Neural crest cell (in vitro differentiated cells): ENCODE measurements at regions not wholly inside any gene's neighbourhood (a gene's known extent, or its start where the extent isn't known, plus 50 kb on each side); places are given as distances from the start of the nearest gene placed in this dataset.

Source experiments
- DNase-seq: peaks from one replicate; pipeline ENCODE4 v3.0.0; 2021; ENCODE audit warnings: low read depth, mixed read lengths, low spot score
- H3K27ac Mint-ChIP-seq: one replicate; pipeline ENCODE4 v1.8.0; 2021; ENCODE audit warnings: mild to moderate bottlenecking, mixed read lengths; ENCODE audit not compliant: unreplicated experiment
- H3K27me3 Mint-ChIP-seq: 2 replicates; pipeline ENCODE4 v1.8.0; 2021; ENCODE audit warnings: low read depth, mild to moderate bottlenecking, mixed read lengths
- H3K36me3 Mint-ChIP-seq: 2 replicates; pipeline ENCODE4 v1.8.0; 2021; ENCODE audit warnings: low read depth, mild to moderate bottlenecking, mixed read lengths
- H3K4me1 Mint-ChIP-seq: 2 replicates; pipeline ENCODE4 v1.8.0; 2021; ENCODE audit warnings: mixed read lengths
- H3K4me3 Mint-ChIP-seq: one replicate; pipeline ENCODE4 v1.8.0; 2021; ENCODE audit warnings: mild to moderate bottlenecking, mixed read lengths
- H3K9me3 Mint-ChIP-seq: 2 replicates; pipeline ENCODE4 v1.8.0; 2021; ENCODE audit warnings: mixed read lengths
- TF ChIP-seq, protein P1 (sequence below): fragments of 200-600 bp; sonication (generic); conservative IDR thresholded peaks from 2 replicates; pipeline ENCODE4 v1.5.0; 2021; ENCODE audit warnings: antibody characterized with exemption, mild to moderate bottlenecking

DNA sequence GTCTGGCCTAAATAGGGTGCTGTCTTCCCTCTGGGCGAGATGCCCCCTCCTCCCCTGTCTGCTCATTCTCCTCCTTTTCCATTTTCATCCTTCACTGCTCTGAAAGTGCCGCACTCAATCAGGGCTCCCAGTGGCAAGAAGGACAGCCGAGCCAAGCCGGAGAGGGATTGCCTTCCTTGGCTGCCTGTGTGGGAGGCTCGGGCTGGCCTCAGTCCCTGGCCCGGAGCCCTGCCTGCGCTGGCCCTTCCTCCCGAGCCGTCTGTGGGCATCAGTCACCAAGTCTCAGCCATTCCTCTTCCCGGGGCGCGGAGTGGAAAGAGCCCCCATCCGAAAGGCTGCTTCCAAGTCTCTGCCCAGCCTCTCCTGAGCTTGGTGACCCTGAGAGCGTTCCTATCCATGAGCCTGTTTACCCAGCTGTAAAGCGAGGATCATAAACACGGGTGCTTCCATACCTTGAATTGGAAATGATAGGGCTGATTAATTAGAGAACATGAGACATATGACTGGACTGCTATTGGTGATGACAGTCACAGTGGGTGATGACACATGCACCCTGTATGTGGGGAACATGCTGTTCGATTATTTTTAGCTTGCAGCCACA, 59.1 kb upstream of the TLE3 start:
- Mint-ChIP-seq H3K4me1 (peaks cover 36% of the 10 kb centered on the region), H3K27ac (no peak overlapping the region), H3K9me3 (no peaks in the 10 kb centered on the region), H3K27me3 (peaks cover 42% of the 10 kb centered on the region), H3K4me3 (no peak overlapping the region), H3K36me3 (no peaks in the 10 kb centered on the region)
- DNase-seq, result no peak
- TF ChIP-seq, protein P1, sequence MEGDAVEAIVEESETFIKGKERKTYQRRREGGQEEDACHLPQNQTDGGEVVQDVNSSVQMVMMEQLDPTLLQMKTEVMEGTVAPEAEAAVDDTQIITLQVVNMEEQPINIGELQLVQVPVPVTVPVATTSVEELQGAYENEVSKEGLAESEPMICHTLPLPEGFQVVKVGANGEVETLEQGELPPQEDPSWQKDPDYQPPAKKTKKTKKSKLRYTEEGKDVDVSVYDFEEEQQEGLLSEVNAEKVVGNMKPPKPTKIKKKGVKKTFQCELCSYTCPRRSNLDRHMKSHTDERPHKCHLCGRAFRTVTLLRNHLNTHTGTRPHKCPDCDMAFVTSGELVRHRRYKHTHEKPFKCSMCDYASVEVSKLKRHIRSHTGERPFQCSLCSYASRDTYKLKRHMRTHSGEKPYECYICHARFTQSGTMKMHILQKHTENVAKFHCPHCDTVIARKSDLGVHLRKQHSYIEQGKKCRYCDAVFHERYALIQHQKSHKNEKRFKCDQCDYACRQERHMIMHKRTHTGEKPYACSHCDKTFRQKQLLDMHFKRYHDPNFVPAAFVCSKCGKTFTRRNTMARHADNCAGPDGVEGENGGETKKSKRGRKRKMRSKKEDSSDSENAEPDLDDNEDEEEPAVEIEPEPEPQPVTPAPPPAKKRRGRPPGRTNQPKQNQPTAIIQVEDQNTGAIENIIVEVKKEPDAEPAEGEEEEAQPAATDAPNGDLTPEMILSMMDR, result no peak

DNA sequence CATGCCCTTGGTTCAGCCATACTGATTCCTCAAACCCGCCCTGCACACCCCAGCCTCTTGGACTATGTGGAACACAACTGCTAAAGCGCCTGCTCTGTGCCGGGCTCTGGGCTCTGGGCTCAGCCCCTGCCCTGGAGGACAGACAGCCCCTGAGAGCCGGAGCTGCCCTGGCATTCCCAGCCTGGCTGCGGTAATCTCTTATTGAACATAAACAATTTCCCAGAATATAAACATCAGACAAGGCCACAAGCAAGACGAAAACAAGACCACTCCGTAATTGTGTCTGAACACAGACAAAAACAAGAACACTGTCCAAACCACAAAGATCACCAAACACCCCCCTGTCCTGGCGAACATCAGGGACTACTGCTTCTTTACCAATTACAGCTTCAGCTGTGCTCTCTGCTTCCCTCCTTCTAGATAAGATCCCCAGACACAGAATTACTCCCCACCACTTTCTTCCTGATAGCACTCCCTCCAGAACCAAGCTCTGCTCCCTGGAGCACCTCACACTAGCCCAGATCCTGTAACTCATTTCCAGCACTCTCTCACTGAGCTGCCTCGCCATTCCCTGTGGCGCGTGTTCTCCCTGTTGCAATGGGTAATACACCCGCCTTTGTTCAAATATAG, 57.1 kb upstream of the TLE3 start:
- TF ChIP-seq, protein P1, result no peak
- no peaks in the 10 kb centered on the region for H3K9me3 Mint-ChIP-seq
- H3K27ac Mint-ChIP-seq, result peak overlapping the region; percentile 90
- H3K27me3 Mint-ChIP-seq, result peaks cover 35% of the 10 kb centered on the region
- H3K4me3 Mint-ChIP-seq, result no peak overlapping the region
- H3K36me3 Mint-ChIP-seq, result no peaks in the 10 kb centered on the region
- peaks cover 41% of the 10 kb centered on the region for H3K4me1 Mint-ChIP-seq
- no peak for DNase-seq

DNA sequence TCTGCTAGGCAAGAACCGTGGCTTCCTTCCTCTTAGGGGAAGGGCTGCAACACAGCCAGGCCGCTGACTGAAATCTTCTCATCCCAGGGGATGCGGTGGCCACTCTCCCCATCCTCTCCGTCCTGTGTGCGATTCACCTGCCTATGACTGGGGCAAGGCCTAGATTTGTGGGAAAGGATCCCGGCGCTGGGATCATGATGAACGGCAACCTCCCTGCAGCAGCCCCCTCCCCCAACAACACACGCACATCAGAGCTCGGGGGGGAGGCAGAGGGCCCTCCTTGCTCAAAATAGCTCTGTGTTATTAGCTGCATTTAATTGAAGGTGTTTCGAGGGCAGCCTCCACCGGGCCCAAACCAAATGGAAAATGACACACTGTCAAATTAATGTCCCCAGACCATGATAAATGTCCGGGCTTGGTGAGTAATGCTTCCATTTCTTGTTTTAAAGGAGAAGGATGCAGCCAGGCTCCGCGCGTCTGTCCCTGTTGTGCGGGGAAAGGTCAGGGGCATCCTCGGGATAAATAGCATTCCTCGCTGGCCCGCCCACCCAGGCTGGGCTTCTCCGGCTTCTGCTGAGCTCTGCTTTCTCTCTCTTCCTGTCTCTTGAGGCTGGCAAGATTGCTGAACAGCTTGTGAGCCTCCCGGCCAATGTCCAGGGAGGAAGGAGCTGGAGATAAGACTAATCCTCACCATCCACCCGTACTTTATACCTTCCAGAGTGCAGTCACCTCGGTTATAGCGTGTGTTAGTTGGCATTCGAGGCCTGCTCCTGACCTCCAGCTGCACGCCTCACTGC, 56.4 kb upstream of the TLE3 start:
- H3K9me3 Mint-ChIP-seq, result no peaks in the 10 kb centered on the region
- no peak overlapping the region for H3K4me3 Mint-ChIP-seq
- no peaks in the 10 kb centered on the region for H3K36me3 Mint-ChIP-seq
- peaks cover 31% of the 10 kb centered on the region for H3K27me3 Mint-ChIP-seq
- H3K27ac Mint-ChIP-seq, result peak overlapping the region; percentile 90
- TF ChIP-seq, protein P1, result no peak
- H3K4me1 Mint-ChIP-seq, result peaks cover 37% of the 10 kb centered on the region
- DNase-seq, result peak; percentile 32

DNA sequence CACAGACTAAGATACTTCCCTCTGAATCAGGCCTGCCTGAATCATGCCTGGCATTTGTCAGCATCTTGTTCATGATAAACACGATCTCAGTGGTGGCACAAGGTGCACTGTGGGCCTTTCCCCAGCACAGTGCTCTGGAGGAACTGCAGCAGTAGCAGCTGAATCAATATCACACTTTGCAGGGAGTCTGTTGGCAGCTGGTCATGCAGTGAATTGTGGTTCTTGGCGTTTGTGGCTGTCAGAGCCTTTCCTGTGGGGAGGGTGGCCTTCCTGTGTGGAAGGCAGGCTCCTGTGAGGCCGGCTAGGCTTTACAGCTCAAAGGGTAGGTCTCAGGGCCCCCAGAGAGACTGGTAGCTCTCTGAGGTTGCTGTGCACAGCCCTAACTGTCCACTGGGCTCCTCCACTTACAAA, 54.4 kb upstream of the TLE3 start:
- no peak for DNase-seq
- Mint-ChIP-seq H3K9me3 (no peaks in the 10 kb centered on the region), H3K4me3 (no peak overlapping the region), H3K4me1 (peaks cover 33% of the 10 kb centered on the region), H3K27ac (no peak overlapping the region), H3K27me3 (peaks cover 25% of the 10 kb centered on the region), H3K36me3 (no peaks in the 10 kb centered on the region)
- TF ChIP-seq, protein P1, result no peak

DNA sequence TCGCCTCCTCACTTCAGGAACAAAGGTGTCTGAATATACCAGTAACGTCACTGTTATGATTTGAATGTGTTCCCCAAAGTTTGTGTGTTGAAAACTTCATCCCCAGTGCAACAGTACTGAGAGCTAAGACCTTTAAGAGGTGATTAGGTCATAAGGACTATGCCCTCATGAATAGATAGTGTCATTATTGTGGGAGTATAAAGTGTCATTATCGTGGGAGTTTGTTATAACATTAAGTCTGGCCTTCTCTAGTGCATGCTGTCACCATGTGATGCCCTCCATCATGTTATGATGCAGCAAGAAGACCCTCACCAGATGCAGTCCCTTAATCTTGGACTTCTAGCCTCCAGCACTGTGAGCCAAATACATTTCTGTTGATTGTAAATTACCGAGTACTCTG, 53.7 kb upstream of the TLE3 start:
- TF ChIP-seq, protein P1, result no peak
- H3K27me3 Mint-ChIP-seq, result peaks cover 25% of the 10 kb centered on the region

More for the DNA sequence above, 53.7 kb upstream of the TLE3 start:
- no peaks in the 10 kb centered on the region for H3K36me3 Mint-ChIP-seq
- DNase-seq, result no peak
- peaks cover 33% of the 10 kb centered on the region for H3K4me1 Mint-ChIP-seq
- no peak overlapping the region for H3K4me3 Mint-ChIP-seq
- H3K27ac Mint-ChIP-seq, result no peak overlapping the region
- no peaks in the 10 kb centered on the region for H3K9me3 Mint-ChIP-seq
